K562 (cell line): ENCODE measurements at regions not wholly inside any gene's neighbourhood (a gene's known extent, or its start where the extent isn't known, plus 50 kb on each side); places are given as distances from the start of the nearest gene placed in this dataset.

Source experiments
- HDAC1 ChIP-seq, 2 experiments: fragments of 450-650 bp; IDR thresholded peaks; 2 replicates each; pipeline ENCODE4 v1.6.1; 2016 to 2017; ENCODE audit warnings: inconsistent platforms in 1 of 2, mild to moderate bottlenecking in 1 of 2, moderate library complexity in 1 of 2
- NCOA2 ChIP-seq, 2 experiments: fragments of 450-650 bp; IDR thresholded peaks; 2 replicates each; pipeline ENCODE4 v1.6.1; 2018; ENCODE audit warnings: mild to moderate bottlenecking in 2 of 2, moderate library complexity in 1 of 2; ENCODE audit not compliant: partially characterized antibody in 2 of 2
- NR2C1 ChIP-seq, 2 experiments: fragments of 450-650 bp; IDR thresholded peaks; 2 replicates each; pipeline ENCODE4 v1.6.1; 2017; ENCODE audit warnings: mild to moderate bottlenecking in 2 of 2, antibody characterized with exemption in 1 of 2, inconsistent platforms in 1 of 2, missing compliant biosample characterization in 1 of 2, missing genetic modification characterization in 1 of 2
- PCBP1 ChIP-seq: fragments of 200-400 bp; formaldehyde crosslinking; IDR thresholded peaks from 2 replicates; pipeline ENCODE4 v1.6.1; 2018; ENCODE audit warnings: mild to moderate bottlenecking, low read depth, low read length; ENCODE audit not compliant: poor library complexity, severe bottlenecking
- POLR2H ChIP-seq: IDR thresholded peaks from 2 replicates; pipeline ENCODE4 v1.6.1; 2016; ENCODE audit warnings: missing genetic modification characterization, low read depth, mild to moderate bottlenecking, control low read depth, missing compliant biosample characterization, moderate library complexity
- ZBTB33 ChIP-seq: sonication (generic); formaldehyde crosslinking; IDR thresholded peaks from 2 replicates; pipeline ENCODE4 v1.8.1; 2023; ENCODE audit warnings: mild to moderate bottlenecking, missing genetic modification reagents
- ZBTB9 ChIP-seq: fragments of 450-650 bp; formaldehyde crosslinking; IDR thresholded peaks from 2 replicates; pipeline ENCODE4 v1.4.0; 2020; ENCODE audit warnings: mild to moderate bottlenecking, moderate library complexity
- ZNF12 ChIP-seq: sonication (generic); formaldehyde crosslinking; IDR thresholded peaks from 2 replicates; pipeline ENCODE4 v1.4.0; 2020; ENCODE audit warnings: mild to moderate bottlenecking, missing genetic modification reagents
- TF ChIP-seq, protein P1 (sequence below): fragments of 200-800 bp; sonication (Bioruptor generic); IDR thresholded peaks from 2 replicates; pipeline ENCODE4 v1.6.1; 2017; ENCODE audit warnings: missing genetic modification characterization, missing compliant biosample characterization
- TF ChIP-seq, protein P2 (sequence below): fragments of 250-450 bp; sonication (Bioruptor Pico); IDR thresholded peaks from 2 replicates; pipeline ENCODE4 v1.4.0; 2020
- TF ChIP-seq, protein P3 (sequence below), 2 experiments: IDR thresholded peaks; 2 replicates each; pipeline ENCODE4 v1.6.1; 2012; ENCODE audit warnings: improper control_type of control experiment in 2 of 2, low read depth in 2 of 2, low read length in 2 of 2, borderline replicate concordance in 1 of 2

- TF ChIP-seq ZBTB33 (CRISPR knock-in tag) (no peak), PCBP1 (no peak), NCOA2 (IDR thresholded peaks at IDR 0.05; ENCODE audit: partially characterized antibody in 2 of 2) (no peak), NR2C1 (IDR thresholded peaks at IDR 0.05) (0 out of 2 replicates have a peak, but pooled peaks have one; percentile 15), NR2C1 (tag; IDR thresholded peaks at IDR 0.05) (0 out of 2 replicates have a peak, but pooled peaks have one; percentile 28), POLR2H (tag) (0 out of 2 replicates have a peak, but pooled peaks have one; percentile 31), ZBTB9 (CRISPR knock-in tag) (no peak), HDAC1 (IDR thresholded peaks at IDR 0.05) (peak in 1 of 2 experiments; percentile 67; a peak in 1 of 4 replicates), ZNF12 (CRISPR knock-in tag) (no peak)
- TF ChIP-seq, protein P1, sequence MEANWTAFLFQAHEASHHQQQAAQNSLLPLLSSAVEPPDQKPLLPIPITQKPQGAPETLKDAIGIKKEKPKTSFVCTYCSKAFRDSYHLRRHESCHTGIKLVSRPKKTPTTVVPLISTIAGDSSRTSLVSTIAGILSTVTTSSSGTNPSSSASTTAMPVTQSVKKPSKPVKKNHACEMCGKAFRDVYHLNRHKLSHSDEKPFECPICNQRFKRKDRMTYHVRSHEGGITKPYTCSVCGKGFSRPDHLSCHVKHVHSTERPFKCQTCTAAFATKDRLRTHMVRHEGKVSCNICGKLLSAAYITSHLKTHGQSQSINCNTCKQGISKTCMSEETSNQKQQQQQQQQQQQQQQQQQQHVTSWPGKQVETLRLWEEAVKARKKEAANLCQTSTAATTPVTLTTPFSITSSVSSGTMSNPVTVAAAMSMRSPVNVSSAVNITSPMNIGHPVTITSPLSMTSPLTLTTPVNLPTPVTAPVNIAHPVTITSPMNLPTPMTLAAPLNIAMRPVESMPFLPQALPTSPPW, result peak; percentile 69
- TF ChIP-seq, protein P2, sequence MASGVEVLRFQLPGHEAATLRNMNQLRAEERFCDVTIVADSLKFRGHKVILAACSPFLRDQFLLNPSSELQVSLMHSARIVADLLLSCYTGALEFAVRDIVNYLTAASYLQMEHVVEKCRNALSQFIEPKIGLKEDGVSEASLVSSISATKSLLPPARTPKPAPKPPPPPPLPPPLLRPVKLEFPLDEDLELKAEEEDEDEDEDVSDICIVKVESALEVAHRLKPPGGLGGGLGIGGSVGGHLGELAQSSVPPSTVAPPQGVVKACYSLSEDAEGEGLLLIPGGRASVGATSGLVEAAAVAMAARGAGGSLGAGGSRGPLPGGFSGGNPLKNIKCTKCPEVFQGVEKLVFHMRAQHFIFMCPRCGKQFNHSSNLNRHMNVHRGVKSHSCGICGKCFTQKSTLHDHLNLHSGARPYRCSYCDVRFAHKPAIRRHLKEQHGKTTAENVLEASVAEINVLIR (CRISPR knock-in tag), result no peak
- TF ChIP-seq, protein P3, sequence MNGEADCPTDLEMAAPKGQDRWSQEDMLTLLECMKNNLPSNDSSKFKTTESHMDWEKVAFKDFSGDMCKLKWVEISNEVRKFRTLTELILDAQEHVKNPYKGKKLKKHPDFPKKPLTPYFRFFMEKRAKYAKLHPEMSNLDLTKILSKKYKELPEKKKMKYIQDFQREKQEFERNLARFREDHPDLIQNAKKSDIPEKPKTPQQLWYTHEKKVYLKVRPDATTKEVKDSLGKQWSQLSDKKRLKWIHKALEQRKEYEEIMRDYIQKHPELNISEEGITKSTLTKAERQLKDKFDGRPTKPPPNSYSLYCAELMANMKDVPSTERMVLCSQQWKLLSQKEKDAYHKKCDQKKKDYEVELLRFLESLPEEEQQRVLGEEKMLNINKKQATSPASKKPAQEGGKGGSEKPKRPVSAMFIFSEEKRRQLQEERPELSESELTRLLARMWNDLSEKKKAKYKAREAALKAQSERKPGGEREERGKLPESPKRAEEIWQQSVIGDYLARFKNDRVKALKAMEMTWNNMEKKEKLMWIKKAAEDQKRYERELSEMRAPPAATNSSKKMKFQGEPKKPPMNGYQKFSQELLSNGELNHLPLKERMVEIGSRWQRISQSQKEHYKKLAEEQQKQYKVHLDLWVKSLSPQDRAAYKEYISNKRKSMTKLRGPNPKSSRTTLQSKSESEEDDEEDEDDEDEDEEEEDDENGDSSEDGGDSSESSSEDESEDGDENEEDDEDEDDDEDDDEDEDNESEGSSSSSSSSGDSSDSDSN (IDR thresholded peaks at IDR 0.05; ENCODE audit: borderline replicate concordance in 1 of 2, low read depth in 2 of 2, low read length in 2 of 2), result peak in 1 of 2 experiments; percentile 64; a peak in 1 of 4 replicates
These were observed 1101.2 kb upstream of the TMEM132C start (continued) for GRCh38 chr12:127165567-127166392.
